GM12891 (cell line): ENCODE measurements at regions not wholly inside any gene's neighbourhood (a gene's known extent, or its start where the extent isn't known, plus 50 kb on each side); places are given as distances from the start of the nearest gene placed in this dataset.

Source experiments
- POLR2A ChIP-seq: IDR thresholded peaks from 2 replicates; pipeline ENCODE4 v1.6.1; 2011; ENCODE audit warnings: low read depth, low read length, control low read depth
- POLR2AphosphoS5 ChIP-seq: IDR thresholded peaks from 2 replicates; pipeline ENCODE4 v1.6.1; 2011; ENCODE audit warnings: low read depth, low read length, control low read depth
- SPI1 ChIP-seq: IDR thresholded peaks from 2 replicates; pipeline ENCODE4 v1.6.1; 2011; ENCODE audit warnings: low read depth, low read length, control low read depth
- TAF1 ChIP-seq: IDR thresholded peaks from 2 replicates; pipeline ENCODE4 v1.6.1; 2011; ENCODE audit warnings: low read depth, low read length, control low read depth

- TF ChIP-seq POLR2AphosphoS5 (no peak), TAF1 (no peak), POLR2A (no peak), SPI1 (no peak)
Measured at GRCh38 chr11:90310210-90310609, 87.4 kb upstream of the CHORDC1 start.
